NOMO-1 treated with DMSO at 0.1 percent for 48 hours (cell line): ENCODE measurements at regions not wholly inside any gene's neighbourhood (a gene's known extent, or its start where the extent isn't known, plus 50 kb on each side); places are given as distances from the start of the nearest gene placed in this dataset.

Experiments
- DNase-seq: peaks from one replicate; lab custom pipeline; 2025; ENCODE audit not compliant: unreplicated experiment; lab: John Stamatoyannopoulos, UW

DNA sequence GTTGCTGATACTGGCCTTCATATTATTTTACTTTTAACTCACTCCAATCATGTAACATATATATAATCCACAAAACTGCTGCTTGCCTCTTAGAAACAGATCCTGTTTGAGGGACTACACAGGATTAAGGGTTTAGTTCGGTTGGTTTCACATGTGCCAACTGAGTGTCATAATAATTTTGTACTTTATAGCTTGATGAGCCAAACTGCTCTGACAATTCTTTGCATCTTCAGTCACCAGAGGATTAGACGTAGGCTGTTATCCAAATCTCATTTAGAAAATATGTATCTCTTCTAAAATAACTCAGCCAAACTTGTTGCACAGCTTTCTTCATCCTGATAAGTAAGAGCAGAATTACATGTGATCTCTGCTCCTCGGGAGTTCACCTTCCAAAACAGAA, 643.6 kb upstream of the PTCHD4 start:
- DNase-seq, result no peak

GRCh38 chr6:48750861-48751260, 639.9 kb upstream of the PTCHD4 start:
- no peak for DNase-seq

DNA sequence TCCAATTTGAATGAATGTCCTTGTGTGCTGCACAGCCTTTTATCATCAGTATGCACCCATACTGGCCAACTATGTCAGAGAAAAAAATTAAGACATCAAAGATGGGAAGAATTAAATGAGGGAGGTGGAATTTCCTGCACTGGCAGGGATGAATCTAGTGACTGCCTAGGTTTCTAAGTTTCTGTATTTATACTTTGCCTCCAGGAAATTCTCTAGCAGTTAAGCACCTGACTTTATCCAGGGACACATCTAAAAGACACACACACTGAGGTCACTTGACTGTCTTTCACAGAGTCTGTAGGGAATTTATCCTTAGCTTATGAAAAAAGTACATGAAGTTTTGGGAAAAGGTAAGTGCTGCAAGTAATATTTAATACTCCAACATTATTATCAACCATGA, 636.5 kb upstream of the PTCHD4 start:
- no peak for DNase-seq

DNA sequence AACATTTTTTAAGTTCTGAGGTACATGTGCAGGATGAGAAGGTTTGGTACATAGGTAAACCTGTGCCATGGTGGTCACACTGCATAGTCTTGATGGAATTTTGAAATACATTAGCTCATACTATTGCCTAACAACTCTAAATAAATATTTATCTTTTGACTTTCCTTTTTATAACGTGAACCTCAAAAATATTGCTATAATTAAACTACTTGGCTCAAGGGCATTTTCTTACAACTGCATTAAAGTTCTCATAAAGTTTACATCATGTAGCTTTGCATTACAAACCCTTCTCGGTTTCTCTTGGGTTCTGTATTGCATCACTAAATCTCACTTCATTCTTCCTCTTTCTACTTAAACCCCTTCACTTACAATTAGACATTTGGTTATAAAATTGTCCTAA, 636.0 kb upstream of the PTCHD4 start:
- DNase-seq, result peak; percentile 72

GRCh38 chr6:48744948-48745347, 634.0 kb upstream of the PTCHD4 start:
- DNase-seq, result no peak

DNA sequence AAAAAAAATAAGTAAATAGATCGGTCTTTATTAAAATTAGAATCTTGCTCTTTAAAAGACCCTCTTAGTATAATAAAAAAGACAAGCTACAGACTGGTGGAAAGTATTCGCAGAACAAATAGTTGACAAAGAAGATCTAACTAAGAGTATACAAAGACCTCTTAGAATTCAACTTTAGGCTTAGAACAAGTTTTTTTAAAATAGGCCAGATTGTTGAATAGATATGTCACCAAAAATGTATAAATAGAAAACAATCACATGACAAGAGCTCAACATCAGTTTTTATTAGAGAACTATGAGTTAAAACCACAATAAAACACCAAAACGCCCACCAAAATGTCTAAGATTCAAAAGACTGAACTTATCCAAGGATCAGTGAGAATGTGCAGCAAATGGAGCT, 632.7 kb upstream of the PTCHD4 start:
- DNase-seq, result no peak

DNA sequence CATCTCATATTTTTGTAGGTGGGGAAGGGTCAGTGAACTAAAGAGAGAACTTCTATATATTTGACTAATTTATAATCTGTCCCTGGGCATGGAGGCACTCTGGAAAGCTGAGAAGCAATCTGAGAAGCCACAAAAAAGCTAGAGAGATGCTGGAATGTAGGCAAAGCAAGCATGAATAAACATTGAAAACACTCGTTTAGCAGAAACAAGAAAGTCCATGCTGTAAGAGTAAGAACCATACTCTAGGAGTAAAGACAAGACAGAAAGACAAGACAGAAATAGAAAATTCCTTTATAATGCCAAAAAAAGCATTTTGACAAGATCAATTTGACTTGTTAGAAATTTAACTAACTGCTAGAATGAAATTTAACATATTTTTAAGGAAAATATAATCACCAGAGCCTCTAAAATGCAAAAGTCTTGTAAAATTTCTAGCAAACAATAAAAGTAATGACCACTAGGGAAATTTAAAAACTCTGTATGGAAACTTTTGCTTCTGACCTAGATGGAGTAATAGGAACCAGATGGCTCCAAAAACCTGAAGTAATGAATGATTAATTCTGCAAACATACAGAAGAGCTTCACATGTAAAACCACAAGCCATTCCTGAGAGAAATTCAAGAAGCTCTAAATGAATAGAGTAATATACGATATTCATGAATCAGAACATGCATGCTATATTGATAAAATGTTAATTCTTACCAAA, 625.7 kb upstream of the PTCHD4 start:
- no peak for DNase-seq

GRCh38 chr6:48735846-48736245, 624.8 kb upstream of the PTCHD4 start:
- no peak for DNase-seq

DNA sequence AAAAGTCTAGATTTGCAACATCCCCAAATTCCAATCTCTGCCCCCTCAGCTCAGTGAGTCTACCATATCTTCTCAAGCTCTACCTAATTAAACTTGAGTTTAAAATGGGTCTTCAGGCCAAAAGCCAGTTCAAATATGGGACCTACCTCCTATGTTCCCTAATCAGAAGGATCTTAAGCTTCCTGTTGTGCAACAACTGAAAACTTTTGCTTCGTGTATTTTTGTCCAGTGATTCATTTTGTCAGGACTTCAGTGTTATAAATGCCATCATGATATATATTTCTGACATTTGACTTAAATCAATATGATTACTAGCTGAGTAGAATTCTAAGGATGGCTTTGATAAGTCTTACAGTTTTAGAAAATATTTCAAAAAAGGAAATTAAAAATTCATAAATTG, 622.6 kb upstream of the PTCHD4 start:
- DNase-seq, result peak; percentile 52

GRCh38 chr6:48714699-48715098, 603.7 kb upstream of the PTCHD4 start:
- DNase-seq, result no peak

- no peak for DNase-seq
These were observed 603.3 kb upstream of the PTCHD4 start for GRCh38 chr6:48714250-48714649.

DNA sequence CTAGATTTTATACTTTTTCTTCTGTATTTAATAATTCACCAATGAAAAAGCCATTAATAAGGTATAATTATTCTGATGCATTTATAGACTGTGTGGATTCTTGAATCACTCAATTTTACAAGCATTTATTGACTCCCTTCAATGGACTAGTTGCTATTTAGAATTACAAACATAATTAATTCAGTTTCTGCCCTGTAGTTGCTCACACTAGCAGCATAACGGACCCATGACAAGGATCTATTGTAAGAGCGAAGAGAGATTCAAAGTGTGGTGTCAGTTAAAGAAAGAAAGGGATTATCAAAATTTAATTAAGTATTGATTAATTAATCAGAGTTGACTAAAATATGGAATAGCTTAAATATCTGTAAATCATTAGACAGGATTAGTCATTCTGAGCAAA, 602.6 kb upstream of the PTCHD4 start:
- DNase-seq, result no peak

DNA sequence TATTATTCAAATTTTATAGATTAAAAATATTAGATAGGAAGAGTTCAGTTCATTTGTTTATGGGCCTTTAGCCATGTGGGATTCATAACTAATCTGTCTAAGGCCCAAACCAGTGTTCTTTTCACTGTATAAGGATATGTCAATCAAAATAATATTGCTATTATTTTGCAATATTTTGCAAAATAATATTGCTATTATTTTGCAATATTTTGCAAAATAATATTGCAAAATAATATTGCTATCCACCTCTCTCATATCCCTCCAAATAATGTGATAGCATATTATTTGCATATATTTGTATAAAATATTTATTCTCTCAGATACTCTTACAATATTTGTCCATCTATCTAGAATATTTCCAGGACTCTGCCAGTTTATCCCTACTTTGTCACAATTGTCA, 595.3 kb upstream of the PTCHD4 start:
- no peak for DNase-seq

- DNase-seq, result no peak
These were observed 590.6 kb upstream of the PTCHD4 start for GRCh38 chr6:48701572-48701971.

GRCh38 chr6:48695872-48696271, 584.9 kb upstream of the PTCHD4 start:
- DNase-seq, result no peak

DNA sequence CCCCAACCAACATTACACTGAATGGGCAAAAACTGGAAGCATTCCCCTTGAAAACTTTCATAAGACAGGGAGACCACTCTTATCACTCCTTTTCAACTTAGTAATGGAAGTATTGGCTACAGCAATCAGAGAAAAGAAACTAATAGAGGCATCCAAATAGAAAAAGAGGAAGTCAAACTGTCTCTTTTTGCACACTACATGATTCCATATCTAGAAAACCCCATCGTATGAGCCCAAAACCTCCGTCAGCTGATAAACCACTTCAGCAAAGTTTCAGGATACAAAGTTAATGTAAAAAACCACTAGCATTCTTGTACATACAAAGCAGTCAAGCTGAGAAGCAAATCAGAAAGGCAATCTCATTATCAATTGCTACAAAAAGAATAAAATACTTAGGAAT, 580.4 kb upstream of the PTCHD4 start:
- DNase-seq, result no peak

DNA sequence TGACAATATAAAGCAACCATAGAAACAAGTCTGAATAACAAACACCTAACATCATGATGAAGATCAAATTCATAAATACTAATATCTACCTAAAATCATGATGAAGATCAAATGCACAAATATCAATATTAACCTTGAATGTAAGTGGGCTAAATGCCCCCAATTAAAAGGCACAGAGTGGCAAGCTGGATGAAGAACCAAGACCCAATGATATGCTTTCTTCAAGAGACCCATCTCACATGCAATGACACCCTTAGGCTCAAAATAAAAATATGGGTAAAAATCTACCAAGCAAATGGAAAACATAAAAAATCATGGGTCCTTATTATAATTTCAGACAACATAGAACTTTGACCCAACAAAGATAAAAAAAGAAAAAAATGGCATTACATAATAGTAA, 578.5 kb upstream of the PTCHD4 start:
- DNase-seq, result no peak

- DNase-seq, result no peak
These were observed 567.4 kb upstream of the PTCHD4 start for GRCh38 chr6:48678390-48678789.

GRCh38 chr6:48671505-48671904, 560.5 kb upstream of the PTCHD4 start:
- no peak for DNase-seq

DNA sequence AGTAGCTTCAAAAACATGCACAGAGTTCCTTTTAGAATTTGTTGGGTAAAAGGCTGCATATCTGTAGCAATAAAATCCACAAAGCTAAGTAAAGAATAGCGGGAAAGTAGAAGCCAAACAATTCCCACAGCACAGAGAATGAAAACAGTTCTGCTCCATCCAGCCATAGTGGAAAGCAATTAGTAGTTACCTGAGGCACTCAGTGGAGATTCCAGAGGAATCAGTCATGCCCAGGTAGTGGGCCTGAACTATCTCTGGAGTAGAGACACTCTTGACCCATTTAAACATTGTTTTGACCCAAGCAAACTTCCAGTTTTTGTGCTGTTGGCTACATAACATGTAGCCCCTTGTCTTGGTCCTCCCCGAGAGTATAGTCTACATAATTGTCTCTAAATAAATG, 559.5 kb upstream of the PTCHD4 start:
- no peak for DNase-seq

- no peak for DNase-seq
These were observed 556.8 kb upstream of the PTCHD4 start for GRCh38 chr6:48667797-48668196.

- DNase-seq, result no peak
These were observed 553.8 kb upstream of the PTCHD4 start for GRCh38 chr6:48664826-48665225.

DNA sequence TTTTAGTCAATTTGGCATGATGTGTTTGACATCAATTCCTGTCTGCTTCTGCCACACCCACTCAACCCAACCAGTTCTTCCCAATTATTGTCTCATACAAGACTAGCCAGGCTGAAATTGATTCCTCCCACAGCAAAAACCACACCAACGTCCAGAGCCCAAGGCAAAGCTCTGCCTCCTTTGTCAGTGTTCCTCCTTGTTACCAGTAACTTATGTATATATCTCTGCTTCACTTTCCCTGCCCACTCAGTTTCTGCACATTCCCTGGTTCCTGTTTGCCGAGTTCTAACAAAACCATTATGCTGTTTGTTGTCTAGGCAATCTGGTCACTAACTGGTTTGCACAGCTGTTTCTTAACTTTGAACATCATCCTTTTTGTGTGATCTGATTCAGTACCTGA, 547.9 kb upstream of the PTCHD4 start:
- no peak for DNase-seq

GRCh38 chr6:48641544-48641943, 530.5 kb upstream of the PTCHD4 start:
- no peak for DNase-seq
